Small intestine (tissue), 7 donors: ENCODE measurements at regions not wholly inside any gene's neighbourhood (a gene's known extent, or its start where the extent isn't known, plus 50 kb on each side); places are given as distances from the start of the nearest gene placed in this dataset.
"Not testable (repeated sequence)": the region's sequence is repeated elsewhere in the genome, so short reads cannot be mapped to it uniquely, and the experiment has no call there.

Experiments used
- DNase-seq, 2 donors: peaks; one replicate each; pipeline versions ENCODE4 v3.0.0 to v3.0.0-alpha.2; 2013
- FAIRE-seq: peaks from 2 replicates; lab custom pipeline; 2012; peaks lifted over from hg19 to GRCh38; lab: Jason Lieb, UNC
- H3K27ac ChIP-seq, 3 donors: one replicate each; pipeline ENCODE4 v1.5.1; 2013; ENCODE audit warnings: low read length in 2 of 3, mild to moderate bottlenecking in 2 of 3, control low read depth in 1 of 3, inconsistent platforms in 1 of 3, low read depth in 1 of 3, moderate library complexity in 1 of 3
- H3K27me3 ChIP-seq, 3 donors: one replicate each; pipeline ENCODE4 v1.6.1; 2013; ENCODE audit warnings: low read length in 3 of 3, inconsistent platforms in 1 of 3; ENCODE audit not compliant: control insufficient read depth in 3 of 3, insufficient read depth in 3 of 3
- H3K36me3 ChIP-seq, 3 donors: one replicate each; pipeline ENCODE4 v1.6.1; 2013; ENCODE audit warnings: low read length in 3 of 3, inconsistent platforms in 1 of 3, low read depth in 1 of 3, mild to moderate bottlenecking in 1 of 3, moderate library complexity in 1 of 3; ENCODE audit not compliant: control insufficient read depth in 3 of 3, insufficient read depth in 2 of 3
- H3K4me1 ChIP-seq, 3 donors: one replicate each; pipeline ENCODE4 v1.6.1; 2013; ENCODE audit warnings: low read length in 2 of 3, inconsistent platforms in 1 of 3, low read depth in 1 of 3, mild to moderate bottlenecking in 1 of 3, moderate library complexity in 1 of 3; ENCODE audit not compliant: control insufficient read depth in 3 of 3, insufficient read depth in 2 of 3
- H3K4me3 ChIP-seq, 3 donors: one replicate each; pipeline ENCODE4 v1.5.1; 2013; ENCODE audit warnings: low read length in 3 of 3, control low read depth in 1 of 3, inconsistent platforms in 1 of 3, low read depth in 1 of 3, mild to moderate bottlenecking in 1 of 3, moderate library complexity in 1 of 3
- H3K9me3 ChIP-seq, 2 donors: one replicate each; pipeline ENCODE4 v1.6.1; 2013; ENCODE audit warnings: low read depth in 1 of 2, low read length in 1 of 2; ENCODE audit not compliant: control insufficient read depth in 2 of 2, insufficient read depth in 1 of 2
- WGBS, 3 donors: extraction: QIAGEN DNeasy Blood & Tissue Kit; methylation state at CpG; one replicate each; pipeline ENCODE4 v1.1.7; 2013; 5-methylcytosine and 5-hydroxymethylcytosine counted together
- donor health status: healthy with polysubstance abuse.
- donor health status: control.
- donor health status: control.
- donor health status: Bipolar disorder and iron deficiency.
- donor health status: healthy.

DNA sequence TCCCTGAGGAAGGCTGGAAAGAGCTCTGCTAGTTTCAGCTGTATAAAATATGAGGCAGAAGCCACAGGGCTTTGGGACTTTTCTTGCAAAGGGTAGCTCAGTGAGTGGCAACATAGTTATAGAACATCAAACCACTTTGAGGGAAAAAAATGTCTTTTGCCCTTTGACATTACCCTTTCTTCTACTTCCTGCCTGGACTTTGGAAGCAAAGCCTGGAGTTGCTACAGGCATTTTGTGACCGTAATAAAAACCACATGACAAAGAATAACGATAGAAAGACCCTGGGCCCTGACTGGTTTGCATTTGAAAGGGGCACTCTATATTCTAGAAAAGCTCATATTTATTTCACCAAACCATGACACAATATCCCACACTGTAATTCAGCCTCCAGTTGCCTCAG, 440.9 kb downstream of the DIRAS2 start:
- DNase-seq (peak; percentile 55 to 65), FAIRE-seq (no peak)
- 9 to 30% (median 25%) methylated on average over 2 of the region's 2 CpGs for WGBS, 3 donors
- H3K36me3 ChIP-seq = no peaks in the 10 kb centered on the region
- peaks cover 0 to 2% of the 10 kb centered on the region in 2 donors for H3K9me3 ChIP-seq
- peaks cover 0 to 3% (median 0%) of the 10 kb centered on the region in 3 donors for H3K4me1 ChIP-seq
- H3K4me3 ChIP-seq = no peak overlapping the region
- no peaks in the 10 kb centered on the region for H3K27me3 ChIP-seq
- H3K27ac ChIP-seq = no peak overlapping the region

DNA sequence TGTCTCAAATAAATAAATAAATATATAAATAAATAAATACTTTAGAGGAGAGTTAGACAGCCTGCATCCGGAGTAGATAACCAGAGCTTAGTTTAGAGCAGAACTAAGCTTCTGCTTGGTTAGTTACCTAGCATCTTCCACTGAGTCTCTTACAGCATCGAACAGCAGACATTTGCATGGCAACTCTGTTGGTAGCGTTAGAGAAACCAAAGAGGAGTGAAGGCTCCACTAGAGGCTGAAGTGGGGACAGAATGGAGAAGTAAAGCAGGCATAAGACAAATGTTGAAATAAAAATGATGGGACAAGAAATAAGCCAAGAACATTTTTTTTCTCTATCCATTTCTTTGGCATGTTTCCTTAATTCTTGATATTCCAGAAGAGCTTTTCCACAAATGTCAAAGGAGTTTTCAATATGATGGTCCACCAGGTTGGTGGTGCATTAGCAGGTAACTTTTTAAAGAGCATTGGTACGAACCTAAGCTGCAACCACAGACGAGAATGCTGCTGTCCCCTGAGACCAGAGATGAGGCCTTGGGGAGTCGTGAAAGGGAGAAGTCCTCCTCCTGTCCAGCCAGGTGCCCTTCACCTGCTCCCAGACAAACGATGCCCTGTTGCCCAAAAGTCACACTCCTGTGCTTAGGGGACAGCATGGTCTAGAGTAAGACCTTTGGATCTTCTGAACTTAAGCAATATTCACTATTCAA, 438.3 kb downstream of the DIRAS2 start:
- DNase-seq (no peak), FAIRE-seq (no peak)
- Histone ChIP-seq H3K4me1 (peaks cover 0 to 3% (median 0%) of the 10 kb centered on the region in 3 donors), H3K27ac (no peak overlapping the region), H3K9me3 (no peaks in the 10 kb centered on the region), H3K36me3 (no peaks in the 10 kb centered on the region), H3K4me3 (no peak overlapping the region), H3K27me3 (no peaks in the 10 kb centered on the region)
- 63 to 77% (median 67%) methylated on average over 7 of the region's 7 CpGs for WGBS, 3 donors

DNA sequence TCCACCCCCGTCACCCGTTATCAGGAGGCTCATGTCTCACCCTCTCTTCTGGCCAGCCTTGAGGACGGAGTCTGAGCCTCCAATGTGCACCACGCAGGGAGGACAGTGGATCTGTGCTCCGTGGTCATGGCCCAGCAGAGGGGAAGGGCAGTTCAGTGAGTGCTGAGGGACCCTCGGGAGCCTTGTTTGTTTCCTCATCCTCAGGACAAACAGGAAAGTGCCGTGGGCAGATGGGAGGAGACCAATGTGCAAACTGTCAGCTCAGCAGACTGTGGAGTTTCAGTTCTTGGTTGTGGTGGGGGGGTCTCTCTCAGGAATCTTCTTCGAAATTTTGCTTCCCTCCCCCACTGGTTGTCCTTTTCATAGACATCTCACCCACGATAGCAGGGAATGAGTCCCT, 429.6 kb downstream of the DIRAS2 start:
- WGBS, 3 donors = 54 to 78% (median 64%) methylated on average over 9 of the region's 9 CpGs
- not testable (repeated sequence) for H3K4me3 ChIP-seq, FAIRE-seq, H3K36me3 ChIP-seq, H3K27ac ChIP-seq, DNase-seq, H3K27me3 ChIP-seq, H3K9me3 ChIP-seq, H3K4me1 ChIP-seq

DNA sequence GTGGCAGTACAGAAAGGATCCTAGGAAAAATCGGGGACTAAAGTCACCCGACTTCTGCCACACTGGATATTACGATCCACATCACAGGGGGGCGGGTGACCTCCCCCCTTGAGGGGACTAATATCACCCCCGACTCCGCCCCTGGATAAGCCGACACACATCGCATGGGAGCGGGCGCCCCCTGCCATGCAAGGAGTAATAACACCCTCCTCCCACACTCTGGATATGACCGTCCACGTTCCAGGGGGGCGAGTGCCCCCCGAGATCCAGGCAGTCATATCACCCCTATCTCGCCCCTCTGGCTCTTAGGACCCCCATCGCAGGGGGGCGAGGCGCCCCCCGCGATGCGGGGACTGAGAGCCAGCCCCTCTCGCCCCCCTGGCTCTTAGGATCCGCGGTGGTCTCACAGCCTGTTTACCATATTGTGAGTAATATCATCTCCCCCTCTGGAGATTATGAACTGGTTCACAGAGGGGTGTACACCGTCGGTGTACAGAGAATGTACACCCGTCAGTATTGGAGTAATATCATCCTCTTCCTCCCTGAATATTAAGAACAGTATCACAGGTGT, 423.0 kb downstream of the DIRAS2 start:
- H3K9me3 ChIP-seq = peaks cover 0 to 3% of the 10 kb centered on the region in 2 donors
- H3K36me3 ChIP-seq = no peaks in the 10 kb centered on the region
- no peak for FAIRE-seq
- no peak overlapping the region for H3K27ac ChIP-seq
- H3K4me3 ChIP-seq = no peak overlapping the region
- H3K4me1 ChIP-seq = no peaks in the 10 kb centered on the region
- WGBS, 3 donors = 13 to 17% (median 15%) methylated on average over 27 of the region's 27 CpGs
- no peaks in the 10 kb centered on the region for H3K27me3 ChIP-seq
- peak; percentile 12 to 38 for DNase-seq

DNA sequence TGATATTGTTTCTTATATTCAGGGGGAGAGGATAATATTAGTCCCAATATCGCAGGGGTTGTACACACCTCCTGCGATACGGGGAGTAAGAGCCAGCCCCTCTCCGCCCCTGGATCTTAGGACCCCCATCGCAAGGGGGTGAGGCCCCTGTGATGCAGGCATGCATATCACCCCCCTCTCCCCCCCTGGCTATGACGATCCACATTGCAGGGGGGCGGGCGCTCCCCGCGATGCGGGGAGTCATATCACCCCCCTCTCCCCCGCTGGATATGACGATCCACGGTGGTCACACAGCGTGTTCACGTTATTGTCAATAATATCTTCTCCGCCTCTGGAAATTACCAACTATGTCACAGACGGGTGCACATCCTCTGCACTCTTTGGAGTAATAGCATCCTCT, 420.7 kb downstream of the DIRAS2 start:
- not testable (repeated sequence) for H3K27ac ChIP-seq, H3K4me3 ChIP-seq, H3K4me1 ChIP-seq, H3K9me3 ChIP-seq, FAIRE-seq, DNase-seq, H3K27me3 ChIP-seq, H3K36me3 ChIP-seq
- WGBS, 3 donors = 82 to 86% (median 82%) methylated on average over 18 of the region's 18 CpGs

DNA sequence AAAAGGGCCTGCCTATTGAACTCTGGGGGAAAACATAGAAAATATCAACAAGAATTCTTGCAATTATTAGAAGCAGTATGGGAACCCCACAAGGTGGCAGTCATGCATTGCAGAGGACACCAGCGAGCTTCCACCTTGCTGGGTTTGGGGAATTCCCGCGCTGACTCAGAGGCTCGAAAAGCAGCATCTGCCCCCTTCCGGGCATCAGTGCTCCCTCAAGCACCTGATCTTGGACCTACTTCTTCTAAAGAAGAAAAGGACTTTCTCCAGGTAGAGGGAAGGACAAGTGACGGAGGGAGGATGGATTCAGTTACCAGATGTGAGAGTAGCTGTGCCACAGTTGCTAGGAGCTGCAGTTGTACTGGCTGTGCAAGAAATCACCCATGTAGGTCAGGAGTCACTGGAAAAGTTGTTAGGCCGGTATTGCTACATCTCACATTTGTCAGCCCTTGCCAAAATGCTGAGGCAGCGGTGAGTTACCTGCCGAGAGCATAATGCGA, 415.7 kb downstream of the DIRAS2 start:
- H3K27ac ChIP-seq, H3K4me1 ChIP-seq, H3K36me3 ChIP-seq, FAIRE-seq, H3K9me3 ChIP-seq, H3K27me3 ChIP-seq, H3K4me3 ChIP-seq: not testable (repeated sequence)
- peak; percentile 68 to 71 for DNase-seq
- WGBS, 3 donors = 8 to 38% (median 23%) methylated on average over 10 of the region's 10 CpGs

- not testable (repeated sequence) for H3K4me1 ChIP-seq, H3K27ac ChIP-seq, H3K4me3 ChIP-seq, H3K27me3 ChIP-seq, H3K36me3 ChIP-seq, FAIRE-seq, DNase-seq, H3K9me3 ChIP-seq
- 89 to 94% (median 93%) methylated on average over 4 of the region's 4 CpGs for WGBS, 3 donors
Observed at GRCh38 chr9:90233081-90233480, 409.5 kb downstream of the DIRAS2 start.

GRCh38 chr9:90240541-90240940, 402.1 kb downstream of the DIRAS2 start:
- no peak for DNase-seq
- H3K27ac ChIP-seq = no peak overlapping the region
- no peaks in the 10 kb centered on the region for H3K4me1 ChIP-seq
- no peaks in the 10 kb centered on the region for H3K27me3 ChIP-seq
- no peak for FAIRE-seq
- WGBS, 3 donors = 84 to 88% (median 85%) methylated on average over 7 of the region's 7 CpGs
- H3K36me3 ChIP-seq = no peaks in the 10 kb centered on the region
- H3K4me3 ChIP-seq = no peak overlapping the region
- no peaks in the 10 kb centered on the region for H3K9me3 ChIP-seq
